ENCODE measurements at regions not wholly inside any gene's neighbourhood (a gene's known extent, or its start where the extent isn't known, plus 50 kb on each side); places are given as distances from the start of the nearest gene placed in this dataset.

DNA sequence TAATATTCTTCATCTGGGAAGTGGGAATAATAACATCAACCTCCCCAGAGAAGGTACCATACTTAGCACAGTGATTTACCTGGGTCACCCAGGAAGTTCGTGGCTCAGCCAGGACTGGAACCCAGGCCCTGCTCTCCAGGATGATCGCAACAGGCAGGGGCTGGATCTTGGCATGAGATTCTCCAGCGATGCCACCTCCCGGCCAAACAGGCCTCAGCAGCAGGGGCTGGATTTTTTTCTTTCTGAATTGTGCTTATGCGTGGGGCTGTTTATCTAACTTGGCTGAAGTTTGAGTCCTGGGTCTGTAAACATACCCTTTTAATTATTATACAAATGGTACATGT lies 129.5 kb upstream of the PTPN1 start:
- no peak for DNase-seq

DNA sequence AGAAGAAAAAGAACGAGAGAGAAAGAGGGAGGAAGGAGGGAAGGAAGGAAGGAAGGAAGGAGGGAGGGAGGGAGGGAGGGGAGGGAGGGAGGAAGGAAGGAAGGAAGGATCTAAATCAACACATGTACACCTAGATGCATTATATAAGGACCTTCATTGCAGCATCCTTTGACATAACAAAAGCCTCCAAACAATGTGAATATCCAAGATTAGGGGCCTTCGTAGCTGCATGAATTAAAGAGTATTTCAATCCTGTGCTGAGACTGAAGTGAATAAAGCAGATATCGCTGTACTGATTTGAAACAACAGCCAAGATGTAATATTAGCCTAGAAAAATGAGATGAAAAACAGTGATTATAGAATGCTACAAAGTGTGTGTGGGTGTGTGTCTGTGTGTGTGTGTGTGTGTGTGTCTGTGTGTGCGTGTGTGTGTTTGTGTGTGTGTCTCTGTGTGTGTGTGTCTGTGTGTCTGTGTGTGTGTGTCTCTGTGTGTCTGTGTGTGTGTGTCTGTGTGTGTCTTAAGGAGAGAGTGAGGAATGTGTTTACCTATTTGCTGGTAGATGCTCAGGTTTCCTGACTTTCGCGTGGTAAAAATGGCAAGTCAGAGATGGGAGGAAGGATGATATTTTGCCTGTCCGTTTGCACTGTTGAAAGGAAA lies 129.0 kb upstream of the PTPN1 start:
- DNase-seq, result no peak

DNA sequence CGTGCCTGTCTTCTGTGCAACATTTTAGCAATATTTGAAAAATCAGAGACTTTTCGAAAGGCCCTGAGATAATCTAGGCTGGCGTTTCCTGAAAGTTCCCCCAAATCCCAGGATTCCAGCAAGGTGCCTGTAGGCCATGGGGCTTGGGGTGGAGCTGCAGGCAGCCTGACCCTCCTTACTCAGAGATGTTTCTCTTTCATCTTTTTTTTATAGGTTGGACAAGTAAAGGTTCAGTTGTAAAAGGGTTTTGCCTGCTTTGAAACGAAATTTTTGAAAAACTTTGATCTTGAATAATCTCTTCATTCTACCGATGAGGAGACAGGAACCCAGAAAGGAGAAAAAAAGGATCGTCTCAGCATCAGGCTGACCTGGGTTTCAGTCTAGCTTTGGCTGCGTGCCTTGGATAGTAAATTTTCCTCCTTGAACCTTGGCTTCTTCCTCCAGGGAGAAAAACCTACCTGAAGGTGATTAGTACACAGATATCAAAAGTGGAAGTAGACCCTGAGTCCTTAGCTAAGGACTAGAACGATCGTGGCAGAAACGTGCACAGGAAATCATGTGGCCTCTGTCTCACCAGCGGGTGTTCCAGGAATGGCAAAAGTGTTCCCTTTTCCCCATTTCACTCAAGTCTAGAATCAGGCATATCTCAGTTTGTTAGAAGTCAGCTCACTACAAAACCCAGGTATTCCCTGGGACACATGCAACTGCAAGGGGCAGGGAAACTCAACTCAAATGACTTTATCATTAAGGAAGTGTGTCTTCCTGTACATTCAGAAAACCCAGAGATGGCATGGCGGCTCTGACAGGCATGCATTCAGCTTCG lies 128.2 kb upstream of the PTPN1 start:
- no peak for DNase-seq

DNA sequence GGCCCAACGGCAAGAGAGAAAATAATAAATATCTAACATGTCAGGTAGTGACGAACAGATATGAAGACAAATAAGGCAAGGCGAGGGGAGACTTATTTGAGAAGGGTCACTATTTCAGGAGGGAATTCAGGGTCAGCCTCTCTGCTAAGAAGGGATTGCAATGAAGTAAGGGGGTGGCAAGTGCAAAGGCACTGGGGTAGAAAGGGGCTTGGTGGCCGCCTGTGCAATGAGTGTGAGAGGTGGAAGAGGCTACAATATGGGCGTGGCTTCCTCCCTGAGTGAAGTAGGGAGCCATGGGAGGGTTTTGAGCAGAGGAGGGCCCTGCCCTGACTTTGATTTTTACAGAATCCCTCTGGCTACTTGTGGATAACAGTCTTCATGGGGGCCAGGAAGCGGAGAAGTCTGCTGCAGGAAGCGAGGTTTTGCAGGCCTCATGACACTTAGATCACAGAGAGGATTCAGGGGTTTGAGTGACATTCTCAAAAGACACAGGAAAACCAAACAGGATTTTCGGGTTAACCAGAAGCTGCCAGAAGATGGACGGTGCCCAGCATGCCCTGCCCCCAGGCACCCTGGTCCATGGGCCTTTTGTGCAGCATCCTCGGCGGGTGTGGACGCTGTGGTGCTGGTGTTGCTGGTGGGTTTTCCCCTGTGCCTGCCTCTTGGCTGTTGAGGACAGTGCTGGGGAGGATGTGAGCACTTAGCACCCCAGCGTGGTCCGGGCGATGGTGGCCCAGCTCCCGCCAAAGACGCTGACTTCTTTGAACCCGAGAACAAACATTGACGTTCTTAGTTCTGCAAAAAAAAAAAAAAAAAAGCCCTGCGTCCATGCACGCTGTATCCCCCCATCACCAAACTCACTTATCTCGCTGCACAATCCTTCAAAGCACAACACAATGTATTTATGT lies 124.2 kb upstream of the PTPN1 start:
- DNase-seq, result no peak

DNA sequence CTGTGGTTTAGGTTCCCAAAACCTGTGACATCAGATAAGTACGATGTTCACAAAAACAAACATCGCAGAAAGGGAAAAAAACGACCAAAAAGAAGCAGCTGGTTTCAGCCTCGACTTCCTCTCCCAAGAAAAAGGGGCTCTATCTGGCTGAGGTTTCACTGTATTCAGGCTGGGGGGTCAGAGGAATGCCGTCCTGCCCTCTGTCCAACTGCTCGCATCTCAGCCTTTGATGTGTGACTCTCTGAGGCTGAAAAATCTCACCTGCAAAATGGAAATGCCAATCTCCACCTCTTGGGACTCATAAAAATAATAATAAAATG lies 123.6 kb upstream of the PTPN1 start:
- no peak for DNase-seq

DNA sequence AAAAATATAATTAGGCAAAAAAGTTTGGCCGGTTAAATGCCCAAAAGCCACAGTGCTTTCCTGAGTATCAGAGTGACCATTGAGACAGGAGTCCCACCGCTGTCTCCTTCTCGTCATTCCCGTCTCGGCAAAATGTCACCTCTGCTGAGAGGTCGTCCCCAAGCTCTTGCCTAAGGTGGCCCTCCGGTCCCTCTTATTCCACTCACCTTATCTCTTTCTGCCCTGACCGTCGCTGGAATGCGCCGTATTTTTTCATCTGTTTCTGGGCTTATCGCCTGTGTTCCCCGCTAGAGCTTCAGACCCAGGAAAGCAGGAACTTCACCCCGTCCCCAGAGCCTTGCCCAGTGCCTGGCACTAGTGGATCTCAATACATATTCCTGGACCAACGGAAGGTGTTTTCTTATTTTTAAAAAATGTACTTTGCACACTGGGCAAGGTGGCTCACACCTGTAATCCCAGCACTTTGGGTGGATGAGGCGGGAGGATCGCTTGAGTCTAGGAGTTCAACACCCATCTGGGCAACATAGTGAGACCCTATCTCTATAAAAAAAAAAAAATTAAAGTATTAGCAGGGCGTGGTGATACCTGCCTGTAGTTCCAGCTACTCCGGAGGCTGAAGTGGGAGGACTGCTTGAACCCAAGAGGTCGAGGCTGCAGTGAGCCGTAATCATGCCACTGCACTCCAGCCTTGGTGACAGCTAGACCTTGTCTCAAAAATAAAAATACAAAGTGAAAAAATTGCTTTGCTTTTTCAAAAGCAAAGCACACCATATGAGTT lies 122.8 kb upstream of the PTPN1 start:
- no peak for DNase-seq

DNA sequence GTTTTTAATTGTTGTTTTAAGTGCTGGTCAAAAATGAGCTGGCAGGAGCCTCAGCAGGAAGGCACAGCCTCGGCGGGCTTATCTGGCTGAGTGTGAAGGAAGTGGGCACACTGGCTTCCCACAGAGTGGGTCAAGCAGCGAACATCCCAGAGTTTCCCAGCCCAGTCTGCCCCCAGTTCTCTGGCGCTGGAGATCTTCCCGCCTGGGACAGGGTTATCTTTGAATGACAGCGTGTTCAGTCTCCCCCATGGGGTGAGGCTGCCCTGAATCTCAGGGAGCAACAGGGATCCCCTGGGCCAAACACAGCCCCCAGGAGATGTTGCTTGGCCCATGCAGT lies 122.2 kb upstream of the PTPN1 start:
- DNase-seq, result no peak

DNA sequence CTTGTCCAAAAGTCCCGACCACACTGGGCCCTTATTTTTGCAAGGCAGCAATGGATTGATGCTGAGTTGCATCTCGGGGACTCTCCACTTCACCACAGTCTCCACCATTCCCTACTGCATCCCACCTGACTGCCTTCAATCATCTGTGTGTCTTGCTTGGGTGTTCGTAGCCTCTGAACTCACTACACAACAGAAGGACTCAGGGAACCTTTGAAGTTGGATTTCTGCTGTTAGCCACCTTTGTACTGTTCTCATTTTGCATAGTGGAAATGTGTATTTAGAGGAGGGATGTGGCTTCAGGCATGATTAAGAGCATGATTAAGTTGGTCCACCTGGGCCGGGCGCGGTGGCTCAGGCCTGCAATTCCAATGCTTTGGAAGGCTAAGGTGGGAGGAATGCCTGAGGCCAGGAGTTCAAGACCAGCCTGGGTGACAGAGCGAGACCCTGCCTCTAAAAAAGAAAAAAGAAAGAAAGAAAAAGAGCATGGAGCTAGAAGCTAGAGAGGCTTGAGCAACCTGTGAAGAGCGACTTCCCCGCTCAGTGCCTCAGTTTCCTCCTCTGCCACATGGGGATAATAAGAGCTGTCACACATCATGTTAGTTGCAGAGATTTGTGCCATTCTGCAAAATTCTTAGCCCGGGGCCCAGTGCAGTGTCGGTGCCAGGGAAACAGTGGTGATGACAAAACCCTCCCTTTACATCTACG lies 121.3 kb upstream of the PTPN1 start:
- no peak for DNase-seq

DNA sequence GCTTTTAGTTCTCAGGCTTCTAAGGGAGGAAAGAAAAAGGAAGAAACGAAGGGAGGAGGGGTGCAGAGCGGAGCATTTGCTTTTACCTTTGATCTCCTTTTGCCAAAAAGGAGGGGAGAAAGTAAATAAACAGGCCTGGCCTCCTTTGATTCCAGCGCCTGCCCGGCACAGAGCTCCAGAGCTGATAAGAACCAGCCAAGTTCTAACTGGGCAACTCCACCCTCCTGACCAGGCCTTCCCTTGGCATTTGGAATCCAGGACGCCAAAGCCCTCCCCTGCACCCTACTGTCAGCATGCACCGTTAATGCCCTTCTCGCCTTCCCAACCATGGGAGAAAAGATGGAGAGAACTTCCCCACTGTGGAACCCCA lies 120.8 kb upstream of the PTPN1 start:
- no peak for DNase-seq

DNA sequence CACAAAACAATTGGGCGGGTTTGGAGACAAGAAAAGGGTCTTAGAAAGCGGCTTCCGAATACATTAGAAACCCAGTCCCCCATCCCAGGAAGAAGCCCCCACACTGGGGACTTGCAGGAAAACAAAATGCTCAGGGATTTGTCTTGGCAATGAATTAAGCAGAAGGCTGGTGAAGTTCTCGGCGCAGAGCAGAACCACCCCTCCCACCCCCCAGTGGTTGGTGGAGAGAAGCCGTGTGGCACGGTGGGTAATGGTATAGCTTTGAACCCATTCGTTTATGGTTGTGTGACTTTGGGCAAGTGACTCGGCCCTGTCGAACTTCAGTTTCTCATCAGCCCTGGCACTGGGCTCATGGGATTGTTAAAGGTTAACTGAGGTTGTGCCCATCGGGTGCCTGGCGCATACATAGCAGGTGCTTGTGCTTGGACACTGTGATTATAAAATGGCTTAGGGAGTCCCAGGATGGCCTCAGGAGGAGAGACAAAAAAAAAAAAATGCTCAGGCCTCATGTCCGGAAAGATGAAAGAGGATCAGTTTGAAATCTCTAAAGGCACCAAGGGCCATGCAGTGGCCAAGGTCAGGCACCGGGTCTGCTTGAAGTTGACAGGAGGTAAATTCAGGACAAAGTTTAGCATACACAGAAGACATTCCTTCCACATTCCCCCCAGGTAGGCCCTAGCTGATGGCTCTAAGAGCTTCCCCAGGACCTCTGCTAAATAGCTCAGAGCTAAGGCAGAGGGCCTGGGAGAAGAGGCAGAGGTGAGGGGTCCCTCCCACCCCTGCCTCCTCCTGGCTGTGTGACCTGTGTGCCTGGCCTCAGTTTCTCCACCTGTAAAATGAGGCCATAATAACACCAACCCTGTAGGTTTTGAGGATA lies 120.1 kb upstream of the PTPN1 start:
- no peak for DNase-seq

DNA sequence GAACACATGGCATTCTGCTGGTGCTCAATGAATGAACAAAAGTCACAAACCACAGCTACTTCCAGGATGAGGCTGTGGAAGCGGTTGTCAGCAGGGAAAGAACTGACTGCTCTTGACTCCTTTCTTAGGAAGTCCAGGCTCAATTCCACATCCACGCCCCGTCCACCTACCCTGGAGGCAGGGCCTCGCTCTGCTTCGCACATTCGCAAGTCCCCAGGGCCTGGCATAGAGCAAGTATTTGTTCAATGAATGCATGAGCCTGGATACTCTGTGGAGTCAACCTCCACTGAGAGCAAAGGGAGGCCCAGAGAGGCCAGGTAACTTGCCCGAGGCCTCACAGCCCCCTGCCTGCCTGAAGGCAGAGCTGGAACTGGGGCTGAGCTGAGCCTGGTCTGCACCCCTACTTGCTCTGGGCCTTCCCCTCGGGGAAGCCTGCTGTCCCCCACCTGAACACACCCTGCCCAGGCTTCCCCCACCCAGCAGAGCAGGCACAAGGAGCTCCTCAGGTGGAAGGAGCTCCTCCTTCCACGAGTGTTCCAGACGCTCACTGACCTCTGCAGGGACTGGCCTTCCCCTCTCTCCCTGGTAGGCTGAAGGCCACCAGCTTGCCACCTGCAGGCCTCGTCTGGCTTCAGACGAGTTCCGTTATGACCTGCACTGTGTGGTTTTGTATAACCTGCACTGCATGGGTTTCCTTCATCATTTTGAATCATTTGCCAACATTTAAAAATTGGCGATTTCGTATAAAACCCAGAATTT lies 119.3 kb upstream of the PTPN1 start:
- DNase-seq, result no peak

DNA sequence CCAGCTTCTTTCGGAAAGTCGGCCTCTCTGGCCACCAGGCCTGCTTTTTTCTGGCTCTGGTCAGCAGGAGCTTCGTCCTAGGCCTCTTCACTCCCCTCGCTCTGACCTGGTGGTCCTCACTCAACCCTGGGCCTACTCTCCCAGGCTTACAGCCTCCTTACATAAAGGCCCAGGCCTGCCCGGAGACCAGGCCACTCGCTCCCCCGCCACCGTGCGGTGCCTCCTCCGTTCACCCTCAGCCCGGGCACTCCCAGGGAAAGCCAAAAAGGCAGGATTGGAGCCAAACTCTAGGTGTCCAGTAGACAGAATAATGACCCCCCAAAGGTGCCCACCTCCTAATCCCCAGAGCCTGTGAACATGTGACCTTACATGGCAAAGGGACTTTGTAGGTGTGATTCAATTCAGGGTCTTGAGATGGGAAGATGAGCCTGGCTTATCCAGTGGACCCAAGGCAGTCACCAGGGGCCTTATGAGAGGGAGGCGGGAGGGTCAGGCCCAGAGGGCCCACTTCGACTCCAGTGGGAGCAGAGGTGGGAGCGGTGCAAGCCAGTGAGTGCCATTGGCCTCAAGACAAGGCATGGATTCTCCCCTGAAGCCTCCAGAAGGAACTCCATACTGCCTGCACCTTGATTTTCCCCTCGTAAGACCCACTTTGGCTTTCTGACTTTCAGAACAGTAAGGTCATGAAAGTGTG lies 118.6 kb upstream of the PTPN1 start:
- no peak for DNase-seq

DNA sequence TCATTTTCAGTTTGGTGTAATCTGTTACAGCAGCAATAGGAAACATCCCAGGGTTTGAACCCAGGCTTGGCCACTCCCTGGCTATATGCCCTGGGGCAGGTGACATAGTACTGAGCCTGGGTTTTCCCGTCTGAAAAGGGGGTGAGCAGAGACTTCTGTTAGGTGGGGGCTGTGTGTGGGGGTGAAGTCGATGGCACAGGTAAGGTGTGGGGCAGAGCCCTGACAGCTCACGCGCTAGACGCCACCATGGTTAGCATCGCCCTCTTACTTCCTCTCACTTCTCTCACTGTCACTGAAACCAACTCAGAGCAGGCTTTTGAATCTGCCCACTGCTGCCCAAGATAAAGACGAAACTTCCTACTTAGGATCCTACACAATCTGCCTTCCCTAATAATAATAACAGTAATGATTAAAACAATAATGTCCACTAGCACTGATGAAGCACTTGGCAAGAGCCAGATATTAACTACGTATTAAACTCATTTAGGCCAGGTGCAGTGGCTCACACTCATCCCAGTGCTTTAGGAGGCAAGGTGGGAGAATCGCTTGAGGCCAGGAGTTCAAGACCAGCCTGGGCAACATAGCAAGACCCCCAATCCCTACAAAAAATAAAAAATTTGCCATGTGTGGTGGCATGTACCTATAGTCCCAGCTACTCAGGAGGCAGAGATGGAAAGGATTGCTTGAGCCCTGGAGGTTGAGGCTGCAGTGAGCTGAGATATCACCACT lies 117.9 kb upstream of the PTPN1 start:
- no peak for DNase-seq

DNA sequence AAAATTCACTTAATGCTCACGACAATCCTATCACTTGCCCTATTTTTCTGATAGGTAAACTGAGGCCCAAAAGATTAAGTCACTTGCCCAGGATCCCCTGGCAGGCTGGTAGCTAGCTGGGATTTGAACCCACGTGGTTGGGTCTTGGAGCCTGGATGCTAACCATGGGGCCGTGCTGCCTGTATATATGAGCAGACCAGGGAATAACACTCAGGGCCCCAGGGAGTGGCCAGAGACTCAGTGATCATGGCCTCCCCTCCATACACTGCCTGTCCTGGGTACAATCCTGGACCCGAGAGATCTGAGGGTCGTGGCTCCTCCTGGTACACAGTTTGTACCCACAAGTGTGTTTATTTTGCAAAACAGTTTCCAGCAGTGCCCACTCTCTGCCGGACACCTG lies 116.9 kb upstream of the PTPN1 start:
- no peak for DNase-seq

DNA sequence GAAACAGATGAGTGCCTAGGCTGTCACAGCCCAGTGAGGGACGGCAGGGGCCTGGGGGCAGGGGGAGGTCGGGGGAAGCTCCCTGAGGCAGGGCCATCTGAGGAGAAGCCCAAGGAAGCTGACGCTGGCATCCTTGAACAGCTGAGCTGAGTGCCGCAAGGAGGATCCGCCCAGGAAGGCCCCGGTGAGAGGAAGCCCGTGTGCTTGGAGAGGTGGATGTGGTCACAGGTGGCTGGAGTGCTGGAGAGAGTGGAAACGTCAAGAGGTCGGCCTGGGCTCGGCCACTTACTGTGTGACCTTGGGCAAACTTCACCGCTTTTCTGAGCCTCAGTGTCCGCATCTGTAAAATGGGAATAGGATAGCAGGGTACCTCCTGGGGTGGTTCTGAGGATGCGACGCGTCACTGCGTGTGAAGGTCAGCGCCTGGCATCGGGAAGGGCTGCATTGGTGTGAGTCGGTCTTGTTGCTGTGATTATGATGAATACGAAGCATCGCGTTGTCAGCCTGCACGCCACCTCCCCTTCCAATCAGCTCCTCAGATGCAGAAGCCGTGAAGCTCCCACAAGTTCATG lies 116.1 kb upstream of the PTPN1 start:
- no peak for DNase-seq

DNA sequence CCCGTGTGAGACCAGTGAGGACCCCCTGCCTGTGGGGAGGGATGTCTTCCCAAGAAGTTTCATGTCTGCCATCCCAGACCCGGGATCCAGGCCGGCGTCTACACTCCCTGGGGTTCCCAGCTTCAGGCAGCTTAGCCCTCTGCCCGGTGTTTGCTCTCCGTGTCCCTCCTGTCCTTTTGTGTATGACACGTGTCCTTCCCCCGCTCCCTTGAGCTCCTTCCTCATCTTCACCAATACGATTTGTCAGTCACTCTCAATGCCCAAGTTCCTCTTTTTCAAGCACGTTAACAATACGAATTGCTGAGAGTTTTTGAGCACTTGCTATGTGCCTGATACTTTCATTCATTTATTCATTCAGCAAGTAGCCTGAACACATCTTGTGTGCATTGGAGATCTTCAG lies 115.6 kb upstream of the PTPN1 start:
- no peak for DNase-seq

DNA sequence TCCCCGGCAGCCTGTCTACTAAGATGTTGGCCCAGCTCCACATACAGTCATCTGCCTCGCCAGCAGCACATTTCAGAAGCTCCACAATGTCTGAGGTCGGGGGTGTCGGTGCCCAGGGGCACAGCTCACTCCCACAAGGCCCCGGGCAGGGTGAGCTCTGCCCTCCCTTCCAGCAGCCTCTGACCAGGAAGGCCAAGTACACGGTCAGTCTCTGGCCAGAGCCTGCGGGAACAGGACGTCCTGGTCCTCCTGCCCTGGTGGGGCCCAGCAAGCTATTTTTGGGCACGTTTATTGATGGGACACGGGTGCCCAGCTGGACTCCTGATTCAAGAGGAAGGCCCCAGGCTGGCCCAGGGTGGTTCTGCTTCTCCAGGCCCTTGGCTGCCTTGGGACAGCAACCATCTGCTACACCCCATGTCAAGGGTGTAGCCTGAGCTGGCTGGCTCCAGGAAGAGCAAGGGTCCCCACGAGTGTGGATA lies 114.9 kb upstream of the PTPN1 start:
- DNase-seq, result no peak

DNA sequence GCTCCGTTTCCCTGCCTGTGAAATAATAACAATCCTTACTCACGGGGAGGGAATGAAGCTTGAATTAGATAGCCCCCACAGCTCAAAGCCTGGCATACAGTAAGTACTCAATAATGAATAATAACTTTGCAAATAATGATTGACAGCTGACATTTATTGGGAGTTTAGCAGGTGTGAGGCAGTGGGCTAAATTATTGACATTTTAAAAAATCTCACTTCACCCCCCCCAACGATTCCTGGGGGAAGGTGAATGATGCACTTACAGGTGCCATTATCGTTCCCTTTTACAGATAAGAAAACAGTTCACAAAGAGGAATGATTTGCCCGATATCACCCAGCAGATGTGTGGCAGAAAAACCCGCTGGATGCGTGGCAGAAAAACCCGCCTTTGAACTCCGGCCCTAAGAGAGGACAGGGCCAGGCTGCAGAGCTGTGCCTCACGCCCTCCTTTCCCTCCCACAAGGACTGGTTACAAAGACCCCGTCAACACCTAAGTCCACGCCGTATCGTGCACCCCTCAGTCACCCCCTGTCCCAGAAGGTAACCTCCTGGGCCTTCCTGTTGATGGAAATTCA lies 114.2 kb upstream of the PTPN1 start:
- no peak for DNase-seq

DNA sequence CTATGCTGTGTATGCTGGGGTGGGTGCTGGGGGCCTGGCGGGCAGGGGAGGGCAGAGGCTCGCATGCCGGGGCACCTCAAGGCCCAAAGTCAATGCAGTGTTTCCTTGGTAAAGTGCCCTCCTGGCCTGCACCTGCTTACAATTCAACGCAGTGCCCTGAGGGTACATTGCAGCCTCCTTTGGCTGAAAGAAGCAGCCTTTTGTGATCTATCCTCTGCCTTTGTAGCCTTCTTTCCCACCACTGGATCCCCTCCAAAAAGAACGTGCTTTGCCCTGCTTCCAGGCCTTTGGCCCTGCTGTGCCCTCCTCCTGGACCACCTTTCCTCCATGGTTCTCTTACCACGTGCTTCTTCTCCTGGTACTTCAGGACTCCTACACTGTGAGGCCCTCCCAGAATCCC lies 113.6 kb upstream of the PTPN1 start:
- no peak for DNase-seq

Measured in NCI-H2081 treated with DMSO at 0.1 percent for 48 hours (cell line).